Rectal smooth muscle tissue (tissue), 1 donor: ENCODE measurements at regions not wholly inside any gene's neighbourhood (a gene's known extent, or its start where the extent isn't known, plus 50 kb on each side); places are given as distances from the start of the nearest gene placed in this dataset.
"Not testable (repeated sequence)": the region's sequence is repeated elsewhere in the genome, so short reads cannot be mapped to it uniquely, and the experiment has no call there.

Experiments used
- H3K27ac ChIP-seq: one replicate; pipeline ENCODE4 v1.7.0; 2013; ENCODE audit warnings: low read depth, low read length, inconsistent platforms
- H3K27me3 ChIP-seq: one replicate; pipeline ENCODE4 v1.7.0; 2013; ENCODE audit warnings: low read length; ENCODE audit not compliant: control insufficient read depth, insufficient read depth
- H3K36me3 ChIP-seq: one replicate; pipeline ENCODE4 v1.7.0; 2013; ENCODE audit warnings: low read length; ENCODE audit not compliant: control insufficient read depth, insufficient read depth
- H3K4me1 ChIP-seq: one replicate; pipeline ENCODE4 v1.7.0; 2013; ENCODE audit warnings: low read length; ENCODE audit not compliant: control insufficient read depth, insufficient read depth
- H3K4me3 ChIP-seq: one replicate; pipeline ENCODE4 v1.7.0; 2013; ENCODE audit warnings: low read length
- H3K9ac ChIP-seq: one replicate; pipeline ENCODE4 v1.7.0; 2013; ENCODE audit warnings: low read length

DNA sequence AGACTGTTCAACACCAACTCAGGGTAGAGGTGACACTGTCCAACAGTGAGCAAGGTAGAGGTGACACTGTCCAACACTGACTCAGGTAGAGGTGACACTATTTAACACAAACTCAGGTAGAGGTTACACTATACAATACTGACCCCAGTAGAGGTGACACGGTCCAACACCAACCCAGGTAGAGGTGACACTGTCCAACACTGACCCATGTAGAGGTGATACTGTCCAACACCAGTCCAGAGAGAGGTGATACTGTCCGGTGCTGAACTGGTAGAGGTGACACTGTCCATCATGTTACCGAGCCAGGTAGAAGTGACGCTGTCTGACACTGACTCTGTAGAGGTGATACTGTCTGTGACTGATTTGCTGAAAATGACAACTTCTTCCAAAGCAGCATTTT, 102.4 kb downstream of the GATA3 start:
- no peak overlapping the region for H3K27ac ChIP-seq
- H3K9ac ChIP-seq: no peak overlapping the region
- no peak overlapping the region for H3K4me3 ChIP-seq
- H3K4me1 ChIP-seq: no peaks in the 10 kb centered on the region
- H3K36me3 ChIP-seq: no peaks in the 10 kb centered on the region
- no peaks in the 10 kb centered on the region for H3K27me3 ChIP-seq

DNA sequence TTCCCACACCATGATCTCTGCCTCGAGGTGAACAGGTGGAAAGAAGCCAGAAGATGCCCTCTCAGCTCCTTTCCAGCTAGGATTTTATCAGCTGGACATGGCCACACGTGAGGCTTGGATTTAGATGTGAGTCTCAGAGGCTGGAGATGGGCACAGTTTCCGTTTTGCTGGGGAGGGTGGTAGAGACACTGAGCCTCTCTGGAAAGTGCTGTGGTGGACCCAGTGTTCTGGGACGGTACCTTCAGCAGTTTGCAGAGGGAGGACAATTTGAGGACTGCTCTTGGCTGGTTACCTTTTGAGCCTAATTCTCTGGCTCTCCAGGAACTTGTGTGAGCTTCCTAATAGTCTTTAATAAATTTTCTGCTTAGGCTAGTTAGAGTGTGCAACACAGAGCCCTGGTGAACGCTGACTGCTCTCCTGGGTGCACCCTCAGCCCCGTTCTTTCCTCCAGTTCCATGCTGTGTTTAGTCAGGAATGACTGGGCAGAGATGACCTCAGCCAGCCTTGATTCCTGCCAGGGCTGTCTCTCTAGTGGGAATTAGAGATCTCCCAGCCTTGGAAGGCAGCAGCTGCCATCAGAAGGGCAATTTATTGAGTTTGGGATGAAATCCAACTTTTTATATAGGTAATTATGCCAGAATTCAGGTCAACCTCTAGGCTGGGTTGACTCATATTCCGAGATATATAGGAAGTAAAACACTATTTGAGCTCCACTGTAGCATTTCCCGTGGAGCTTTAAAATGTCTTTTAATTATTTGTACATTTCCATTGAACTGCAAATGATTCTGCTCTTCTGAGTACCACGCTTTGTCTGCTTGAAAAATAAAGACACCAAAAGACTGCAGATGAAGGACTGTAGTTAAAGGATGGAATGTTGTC, 103.9 kb downstream of the GATA3 start:
- Histone ChIP-seq H3K4me1 (no peaks in the 10 kb centered on the region), H3K27me3 (no peaks in the 10 kb centered on the region), H3K9ac (no peak overlapping the region), H3K4me3 (no peak overlapping the region), H3K36me3 (no peaks in the 10 kb centered on the region), H3K27ac (no peak overlapping the region)

DNA sequence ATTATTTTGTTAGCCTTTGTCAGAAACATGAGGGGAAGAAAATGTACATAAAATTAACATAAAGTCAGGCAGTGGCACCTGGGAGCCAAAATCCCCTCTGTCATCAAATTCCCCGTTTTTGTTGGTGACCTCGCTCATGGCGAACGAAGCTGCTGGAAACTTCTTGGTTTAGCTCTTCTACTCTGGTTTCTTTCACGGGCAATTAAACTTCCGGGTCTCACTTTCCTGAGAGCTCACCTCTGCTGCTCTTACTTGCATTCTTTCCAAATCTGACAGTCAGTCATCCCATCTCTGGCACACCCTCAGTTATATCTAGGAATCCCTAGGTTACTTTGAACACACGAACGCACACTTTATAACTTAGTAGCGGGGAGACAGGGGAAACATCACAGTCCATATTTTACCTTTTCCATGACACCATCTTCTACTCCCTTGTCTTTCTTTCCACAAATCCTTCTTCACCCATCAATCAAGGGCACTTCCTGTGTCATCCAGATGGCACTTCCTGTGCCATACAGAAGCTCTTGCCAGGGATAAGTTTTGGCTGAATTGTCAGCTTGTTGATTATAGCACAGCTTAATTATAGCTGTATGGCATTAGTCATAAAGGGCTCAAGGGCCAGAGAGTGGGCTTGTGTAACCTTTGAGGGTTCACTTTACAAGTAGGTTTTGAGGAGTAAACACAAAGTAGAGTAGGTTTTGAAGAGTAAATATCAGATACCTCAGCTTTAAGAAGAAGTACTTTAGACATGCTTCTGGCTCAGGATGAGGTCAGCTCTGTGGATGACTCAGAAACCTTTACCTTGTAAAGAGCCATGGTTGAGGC, 105.1 kb downstream of the GATA3 start:
- no peak overlapping the region for H3K9ac ChIP-seq
- no peak overlapping the region for H3K27ac ChIP-seq
- no peaks in the 10 kb centered on the region for H3K36me3 ChIP-seq
- H3K4me1 ChIP-seq: no peaks in the 10 kb centered on the region
- H3K27me3 ChIP-seq: no peaks in the 10 kb centered on the region
- no peak overlapping the region for H3K4me3 ChIP-seq

DNA sequence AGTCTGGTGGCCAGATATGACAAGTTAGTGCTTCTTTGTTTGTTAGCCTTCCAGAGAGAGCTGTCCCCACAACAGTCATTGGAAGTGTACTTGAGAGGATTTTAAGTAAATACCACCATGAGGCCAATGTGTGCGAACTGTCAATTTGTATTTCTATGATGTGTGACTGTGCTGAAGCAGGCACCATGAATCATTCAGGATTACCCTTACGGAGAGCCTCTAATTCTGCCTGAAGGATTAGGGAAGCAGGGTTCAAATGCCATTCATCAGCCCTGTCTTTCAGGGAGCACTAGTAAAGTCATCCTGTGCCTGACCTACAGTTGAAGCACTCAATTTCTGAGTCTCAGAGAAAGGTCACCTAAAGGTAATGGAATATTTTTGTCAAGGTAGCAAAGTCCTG, 109.3 kb downstream of the GATA3 start:
- no peaks in the 10 kb centered on the region for H3K36me3 ChIP-seq
- no peaks in the 10 kb centered on the region for H3K27me3 ChIP-seq
- no peak overlapping the region for H3K9ac ChIP-seq
- H3K4me3 ChIP-seq: no peak overlapping the region
- no peak overlapping the region for H3K27ac ChIP-seq
- no peaks in the 10 kb centered on the region for H3K4me1 ChIP-seq

DNA sequence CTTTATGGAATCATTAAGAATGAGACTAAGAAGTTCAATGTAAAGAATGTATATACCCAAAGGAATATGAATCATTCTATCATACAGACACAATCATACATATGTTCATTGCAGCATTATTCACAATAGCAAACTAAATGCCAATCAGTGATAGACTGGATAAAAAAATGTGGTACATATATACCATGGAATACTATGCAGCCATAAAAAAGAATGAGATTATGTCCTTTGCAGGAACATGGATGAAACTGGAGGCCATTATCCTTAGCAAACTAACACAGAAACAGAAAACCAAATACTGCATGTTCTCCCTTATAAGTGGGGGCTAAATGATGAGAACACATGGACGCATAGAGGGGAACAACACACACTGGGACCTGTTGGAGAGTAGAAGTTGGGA, 110.2 kb downstream of the GATA3 start:
- not testable (repeated sequence) for H3K27me3 ChIP-seq, H3K36me3 ChIP-seq, H3K4me3 ChIP-seq, H3K4me1 ChIP-seq, H3K9ac ChIP-seq, H3K27ac ChIP-seq

DNA sequence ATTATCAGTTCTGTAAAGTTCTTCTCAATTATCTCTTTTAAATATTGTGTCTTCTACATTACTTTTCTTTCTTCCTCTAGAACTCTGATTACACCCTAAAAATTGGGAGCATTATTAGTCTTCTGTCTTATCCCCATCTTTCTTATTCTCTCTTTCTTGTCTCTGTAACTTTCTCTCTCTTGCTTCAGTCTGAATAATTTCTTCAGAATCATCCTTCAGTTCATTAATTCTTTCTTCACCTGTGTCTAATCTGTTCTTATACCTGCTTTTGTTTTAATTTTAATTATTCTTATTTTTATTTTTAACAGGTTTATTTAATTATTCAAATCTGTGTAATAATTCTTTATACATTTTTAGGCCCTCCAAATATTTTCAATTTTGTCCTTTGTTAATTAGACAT, 114.3 kb downstream of the GATA3 start:
- Histone ChIP-seq H3K27ac (no peak overlapping the region), H3K27me3 (no peaks in the 10 kb centered on the region), H3K9ac (no peak overlapping the region), H3K36me3 (no peaks in the 10 kb centered on the region), H3K4me3 (no peak overlapping the region), H3K4me1 (no peaks in the 10 kb centered on the region)

DNA sequence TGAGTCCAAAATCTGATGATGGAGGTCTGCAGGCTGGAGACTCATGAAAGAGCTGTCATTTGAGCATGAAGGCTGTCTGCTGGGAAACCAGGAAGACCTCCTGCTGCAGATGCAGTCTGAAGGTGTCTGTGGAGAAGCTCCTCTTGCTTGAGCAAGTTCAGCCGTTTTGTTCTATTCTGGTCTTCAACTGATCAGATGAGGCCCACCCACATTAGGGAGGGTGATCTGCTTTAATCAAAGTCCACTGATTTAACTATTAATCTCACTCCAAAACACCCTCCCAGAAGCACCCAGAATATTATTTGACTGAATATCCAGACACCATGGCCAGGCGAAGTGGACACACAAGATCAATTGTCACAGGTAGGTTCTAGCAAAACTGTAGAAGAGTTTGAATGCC, 116.5 kb downstream of the GATA3 start:
- Histone ChIP-seq H3K36me3 (no peaks in the 10 kb centered on the region), H3K4me3 (no peak overlapping the region), H3K27ac (no peak overlapping the region), H3K4me1 (no peaks in the 10 kb centered on the region), H3K27me3 (no peaks in the 10 kb centered on the region), H3K9ac (no peak overlapping the region)

DNA sequence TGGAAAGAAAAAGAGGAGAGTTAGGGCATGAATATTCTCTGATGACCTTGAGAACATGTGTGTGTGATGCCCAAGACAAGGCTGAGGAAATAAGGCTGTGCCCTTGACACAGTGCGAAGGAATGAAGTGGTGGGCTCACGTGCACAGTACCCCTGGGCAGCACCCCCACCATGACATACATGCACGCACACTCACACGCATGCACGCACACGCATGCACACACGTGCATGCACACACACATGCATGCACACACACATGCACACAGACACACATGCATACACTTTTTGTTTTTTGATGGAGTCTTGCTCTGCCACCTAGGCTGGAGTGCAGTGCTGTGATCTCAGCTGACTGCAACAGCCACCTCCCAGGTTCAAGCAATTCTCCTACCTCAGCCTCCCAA, 118.1 kb downstream of the GATA3 start:
- no peak overlapping the region for H3K27ac ChIP-seq
- H3K36me3 ChIP-seq: no peaks in the 10 kb centered on the region
- H3K4me3 ChIP-seq: no peak overlapping the region
- no peaks in the 10 kb centered on the region for H3K4me1 ChIP-seq
- H3K9ac ChIP-seq: no peak overlapping the region
- H3K27me3 ChIP-seq: no peaks in the 10 kb centered on the region

DNA sequence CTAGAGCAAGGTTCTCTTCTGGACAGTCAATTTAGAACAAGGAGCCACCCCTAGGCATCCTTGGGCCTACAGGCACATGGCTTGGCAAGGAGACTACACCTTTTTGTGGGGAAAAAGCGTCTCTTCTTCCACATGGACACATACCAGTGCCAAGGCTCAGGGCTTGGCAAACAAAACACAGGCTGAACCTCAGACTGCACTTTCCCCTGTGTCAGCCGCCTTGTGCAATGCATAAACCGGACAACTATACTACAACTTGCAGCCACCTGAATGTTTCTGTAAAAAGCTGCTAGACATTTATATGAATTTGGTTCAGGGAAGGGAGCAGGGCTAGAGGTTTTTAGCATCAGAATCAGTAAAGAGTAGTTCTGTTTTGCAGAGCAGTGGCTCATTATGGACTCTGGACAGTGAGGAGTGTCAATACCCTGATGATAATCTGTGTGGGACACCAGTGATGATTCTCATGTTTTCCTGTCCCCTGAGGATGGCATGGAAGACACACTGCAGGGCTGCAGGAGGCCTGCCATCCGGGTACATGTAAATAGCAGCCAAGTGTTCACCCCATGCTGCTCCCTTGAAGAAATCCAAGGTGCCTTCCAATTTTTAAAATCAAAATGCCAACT, 118.9 kb downstream of the GATA3 start:
- H3K27ac ChIP-seq: no peak overlapping the region
- no peaks in the 10 kb centered on the region for H3K36me3 ChIP-seq
- no peaks in the 10 kb centered on the region for H3K27me3 ChIP-seq
- no peak overlapping the region for H3K9ac ChIP-seq
- H3K4me1 ChIP-seq: no peaks in the 10 kb centered on the region
- no peak overlapping the region for H3K4me3 ChIP-seq

DNA sequence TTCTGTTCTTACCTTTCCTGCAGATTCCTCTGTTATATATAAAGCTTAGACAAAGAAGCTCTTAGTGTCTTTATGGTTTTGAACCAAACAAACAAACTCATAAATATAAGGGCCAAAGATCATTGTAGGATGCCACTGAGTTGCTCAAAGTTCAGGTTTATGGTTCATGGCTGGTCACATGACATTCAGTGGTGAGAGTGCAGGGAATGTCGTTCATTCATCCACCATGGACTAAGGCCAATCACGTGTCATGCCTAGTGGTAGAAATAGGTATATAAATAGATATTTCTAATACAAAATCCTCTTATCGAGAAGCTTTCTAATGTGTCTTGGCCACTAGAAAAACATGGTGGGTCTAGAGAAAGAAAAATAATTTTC, 119.4 kb downstream of the GATA3 start:
- Histone ChIP-seq H3K27me3 (no peaks in the 10 kb centered on the region), H3K4me1 (no peaks in the 10 kb centered on the region), H3K36me3 (no peaks in the 10 kb centered on the region), H3K9ac (no peak overlapping the region), H3K4me3 (no peak overlapping the region), H3K27ac (no peak overlapping the region)

DNA sequence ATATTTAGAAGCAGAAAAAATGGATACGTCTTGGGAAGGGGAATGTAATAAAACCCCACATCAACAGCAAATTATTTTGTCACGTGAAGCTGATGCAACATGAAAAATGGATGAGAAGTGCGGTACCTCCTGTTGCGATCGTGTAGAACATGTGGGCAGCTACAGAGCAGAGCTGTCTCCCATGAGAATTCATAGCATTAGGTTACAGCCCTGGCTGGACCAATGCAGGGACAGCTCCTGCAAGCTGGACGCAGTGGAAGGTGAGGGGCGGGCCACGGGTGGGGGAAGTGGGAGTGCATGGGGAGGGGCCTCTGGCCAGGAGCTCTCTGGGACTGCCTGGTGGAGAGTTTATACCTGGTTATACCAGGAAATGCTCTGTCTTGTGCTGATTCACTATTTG, 120.3 kb downstream of the GATA3 start:
- no peak overlapping the region for H3K4me3 ChIP-seq
- H3K4me1 ChIP-seq: no peaks in the 10 kb centered on the region
- no peak overlapping the region for H3K9ac ChIP-seq
- H3K36me3 ChIP-seq: no peaks in the 10 kb centered on the region
- no peak overlapping the region for H3K27ac ChIP-seq
- H3K27me3 ChIP-seq: no peaks in the 10 kb centered on the region

DNA sequence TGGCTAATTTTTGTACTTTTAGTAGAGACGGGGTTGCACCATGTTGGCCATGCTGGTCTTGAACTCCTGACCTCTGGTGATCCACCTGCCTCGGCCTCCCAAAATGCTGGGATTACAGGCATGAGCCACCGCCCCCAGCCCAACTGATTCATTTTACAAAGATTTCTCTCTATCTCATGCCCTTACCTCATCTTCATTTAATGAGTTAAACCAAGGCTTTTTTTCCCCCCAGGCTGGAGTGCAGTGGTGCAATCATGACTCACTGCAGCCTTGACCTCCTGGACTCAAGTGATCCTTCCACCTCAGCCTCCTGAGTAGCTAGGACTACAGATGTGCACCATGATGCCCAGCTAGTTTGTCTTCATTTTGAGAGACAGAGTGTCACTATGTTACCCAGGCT, 123.0 kb downstream of the GATA3 start:
- H3K4me3 ChIP-seq, H3K9ac ChIP-seq, H3K36me3 ChIP-seq, H3K27ac ChIP-seq, H3K27me3 ChIP-seq, H3K4me1 ChIP-seq: not testable (repeated sequence)
